SK-N-SH (cell line): ENCODE measurements at regions not wholly inside any gene's neighbourhood (a gene's known extent, or its start where the extent isn't known, plus 50 kb on each side); places are given as distances from the start of the nearest gene placed in this dataset.

Experiments
- CTCF ChIA-PET: fragments of 300-600, 350-600 bp; formaldehyde crosslinking; extraction: SDS; loops from one replicate; lab custom pipeline; 2021; lab: Yijun Ruan, JAX
- POLR2A ChIA-PET: fragments of 350-600 bp; sonication (Branson Sonifier 250); formaldehyde crosslinking; extraction: SDS; loops from one replicate; lab custom pipeline; 2020; ENCODE audit warnings: antibody characterized with exemption, inconsistent platforms; lab: Yijun Ruan, JAX
- DNase-seq: peaks from one replicate; pipeline ENCODE4 v3.0.0; 2012
- H2AFZ ChIP-seq: fragments of 200-600 bp; sonication (generic); 2 replicates; pipeline ENCODE4 v1.8.1; 2016; ENCODE audit warnings: antibody characterized with exemption, mild to moderate bottlenecking, low read depth
- H3F3A ChIP-seq: fragments of 200-600 bp; sonication (generic); replicated peaks from 2 replicates; pipeline ENCODE3; 2016; ENCODE audit warnings: antibody characterized with exemption, mild to moderate bottlenecking; ENCODE audit not compliant: insufficient read depth
- H3K27ac ChIP-seq, 2 experiments: fragments of 200-500 bp in 1 of 2; fragments of 200-600 bp in 1 of 2; sonication (Bioruptor generic) in 1 of 2; sonication (generic), shearing (Covaris generic) in 1 of 2; 2 replicates each; pipeline versions ENCODE4 v1.5.1 to v1.6.1; 2014 to 2016; ENCODE audit warnings: low read depth in 2 of 2, inconsistent platforms in 1 of 2, low read length in 1 of 2, mild to moderate bottlenecking in 1 of 2, mixed read lengths in 1 of 2
- H3K27me3 ChIP-seq: fragments of 200-600 bp; sonication (generic), shearing (Covaris generic); 2 replicates; pipeline ENCODE4 v1.6.1; 2016; ENCODE audit warnings: mixed run types; ENCODE audit not compliant: insufficient read depth
- H3K36me3 ChIP-seq, 2 experiments: fragments of 200-500 bp in 1 of 2; fragments of 200-600 bp in 1 of 2; sonication (Bioruptor generic) in 1 of 2; sonication (generic) in 1 of 2; replicated peaks in 1 of 2; 2 replicates each; pipeline versions ENCODE3 to v1.5.1; 2014 to 2016; ENCODE audit warnings: low read length in 1 of 2, mild to moderate bottlenecking in 1 of 2; ENCODE audit not compliant: insufficient read depth in 2 of 2, control insufficient read depth in 1 of 2
- H3K4me1 ChIP-seq, 2 experiments: fragments of 200-500 bp in 1 of 2; fragments of 200-600 bp in 1 of 2; sonication (Bioruptor generic) in 1 of 2; sonication (generic), shearing (Covaris generic) in 1 of 2; 2 replicates each; pipeline versions ENCODE4 v1.5.1 to v1.6.1; 2014 to 2016; ENCODE audit warnings: low read depth in 1 of 2, low read length in 1 of 2, mixed run types in 1 of 2; ENCODE audit not compliant: insufficient read depth in 2 of 2, control insufficient read depth in 1 of 2
- H3K4me2 ChIP-seq: fragments of 200-600 bp; sonication (generic), shearing (Covaris generic); 2 replicates; pipeline ENCODE4 v1.6.1; 2017; ENCODE audit warnings: mixed run types
- H3K4me3 ChIP-seq, 2 experiments: fragments of 200-500 bp in 1 of 2; fragments of 200-600 bp in 1 of 2; sonication (Bioruptor generic) in 1 of 2; sonication (generic), shearing (Covaris generic) in 1 of 2; 2 replicates each; pipeline versions ENCODE4 v1.5.1 to v1.8.1; 2014 to 2016; ENCODE audit warnings: low read depth in 2 of 2, inconsistent platforms in 1 of 2, low read length in 1 of 2, mild to moderate bottlenecking in 1 of 2, mixed read lengths in 1 of 2, moderate library complexity in 1 of 2
- H3K79me2 ChIP-seq: fragments of 200-600 bp; sonication (generic); 2 replicates; pipeline ENCODE4 v1.8.1; 2017; ENCODE audit warnings: mild to moderate bottlenecking; ENCODE audit not compliant: insufficient read depth
- H3K9ac ChIP-seq: fragments of 200-600 bp; sonication (generic); 2 replicates; pipeline ENCODE4 v1.6.1; 2017; ENCODE audit warnings: mixed run types
- H3K9me2 ChIP-seq: fragments of 200-600 bp; sonication (generic); 2 replicates; pipeline ENCODE4 v1.6.1; 2017; ENCODE audit warnings: mixed run types
- H3K9me3 ChIP-seq: fragments of 200-600 bp; sonication (generic); 2 replicates; pipeline ENCODE4 v1.6.1; 2017; ENCODE audit warnings: mixed run types, mild to moderate bottlenecking, moderate library complexity
- H4K20me1 ChIP-seq: fragments of 200-600 bp; sonication (generic); 2 replicates; pipeline ENCODE4 v1.6.1; 2017; ENCODE audit warnings: mild to moderate bottlenecking, mixed run types; ENCODE audit not compliant: insufficient read depth
- CHD2 ChIP-seq: fragments of 150-350 bp; IDR thresholded peaks from 2 replicates; pipeline ENCODE4 v1.6.1; 2018; ENCODE audit warnings: low read length; ENCODE audit not compliant: partially characterized antibody
- EP300 ChIP-seq, 2 experiments: IDR thresholded peaks; 2 replicates each; pipeline versions ENCODE4 v1.4.0 to v1.6.1; 2012; ENCODE audit warnings: borderline replicate concordance in 1 of 2, low read depth in 1 of 2, low read length in 1 of 2
- FOXM1 ChIP-seq: IDR thresholded peaks from 2 replicates; pipeline ENCODE4 v1.4.0; 2012; ENCODE audit warnings: low read depth, mild to moderate bottlenecking
- GATA2 ChIP-seq: sonication (generic); formaldehyde crosslinking; IDR thresholded peaks from 2 replicates; pipeline ENCODE4 v1.5.0; 2020; ENCODE audit warnings: mild to moderate bottlenecking, missing genetic modification reagents
- IRF3 ChIP-seq: fragments of 150-350 bp; IDR thresholded peaks from 2 replicates; pipeline ENCODE4 v1.6.1; 2016; ENCODE audit warnings: mild to moderate bottlenecking, low read depth, low read length
- NFIC ChIP-seq: IDR thresholded peaks from 2 replicates; pipeline ENCODE4 v1.4.0; 2012; ENCODE audit warnings: borderline replicate concordance
- NRF1 ChIP-seq: IDR thresholded peaks from 2 replicates; pipeline ENCODE4 v1.6.1; 2012; ENCODE audit warnings: low read depth, mild to moderate bottlenecking, low read length
- PBX3 ChIP-seq: IDR thresholded peaks from 2 replicates; pipeline ENCODE4; 2012
- RAD21 ChIP-seq: IDR thresholded peaks from 2 replicates; pipeline ENCODE4 v1.6.1; 2012; ENCODE audit warnings: mild to moderate bottlenecking, low read length
- RXRA ChIP-seq: IDR thresholded peaks from 2 replicates; pipeline ENCODE4 v1.4.0; 2012; ENCODE audit warnings: low read depth, mild to moderate bottlenecking, borderline replicate concordance
- SIN3A ChIP-seq: IDR thresholded peaks from 2 replicates; pipeline ENCODE4 v1.6.1; 2012; ENCODE audit warnings: low read depth, mild to moderate bottlenecking, low read length, moderate library complexity, borderline replicate concordance
- TCF12 ChIP-seq: IDR thresholded peaks from 2 replicates; pipeline ENCODE4 v1.4.0; 2012
- TEAD4 ChIP-seq: IDR thresholded peaks from 2 replicates; pipeline ENCODE4 v1.4.0; 2012; ENCODE audit warnings: mild to moderate bottlenecking, borderline replicate concordance; ENCODE audit not compliant: insufficient read depth
- USF2 ChIP-seq: fragments of 150-350 bp; IDR thresholded peaks from 2 replicates; pipeline ENCODE4 v1.6.1; 2017; ENCODE audit warnings: antibody characterized with exemption, low read length, low read depth, borderline replicate concordance
- YY1 ChIP-seq: IDR thresholded peaks from 2 replicates; pipeline ENCODE4 v1.4.0; 2012; ENCODE audit warnings: low read depth, mild to moderate bottlenecking
- WGBS: methylation state at CpG from one replicate; pipeline ENCODE4 v1.1.6; 2017; ENCODE audit warnings: low lambda C conversion rate; 5-methylcytosine and 5-hydroxymethylcytosine counted together
- TF ChIP-seq, protein P1 (sequence below): IDR thresholded peaks from 2 replicates; pipeline ENCODE4 v1.4.0; 2012; ENCODE audit warnings: low read depth, borderline replicate concordance
- TF ChIP-seq, protein P2 (sequence below): IDR thresholded peaks from 2 replicates; pipeline ENCODE4 v1.6.1; 2012; ENCODE audit warnings: mild to moderate bottlenecking, low read depth, low read length, moderate library complexity

DNA sequence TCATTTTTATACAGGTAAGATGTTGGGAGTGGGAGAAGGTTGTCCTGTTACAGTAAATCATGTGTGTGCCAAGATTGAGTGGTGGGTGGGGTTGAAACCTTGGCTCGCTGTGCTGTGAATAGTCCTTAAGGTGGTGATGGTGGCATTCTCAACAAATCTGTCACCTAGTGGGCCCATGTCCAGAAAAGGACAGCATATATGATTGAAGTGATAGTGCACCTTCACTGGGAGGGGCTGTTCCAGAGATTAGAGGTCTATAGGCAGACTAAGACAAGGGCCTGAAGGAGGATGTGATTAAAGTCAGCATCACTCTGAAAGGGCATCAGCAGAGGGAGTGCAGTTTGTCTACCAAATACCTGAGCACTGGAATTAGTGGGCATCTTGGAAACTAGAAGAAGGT, 374.2 kb upstream of the C2CD4B start:
- ChIA-PET POLR2A (no interaction called here), CTCF (interaction anchor here (2.8 kb wide), 1 partner anchor 10 kb away, joined by 16 read pairs; no protein-coding TSS in a partner anchor)
- Histone ChIP-seq H4K20me1 (no peaks in the 10 kb centered on the region), H3F3A (peaks cover 7% of the 10 kb centered on the region), H3K9me3 (no peaks in the 10 kb centered on the region), H3K4me2 (no peak overlapping the region), H3K79me2 (0 out of 2 replicates have a peak, but pooled peaks cover 6% of the 10 kb centered on the region), H3K9ac (no peak overlapping the region), H3K4me1 (peaks cover 0 to 7% of the 10 kb centered on the region in 2 experiments; a peak in 1 of 4 replicates), H3K9me2 (no peaks in the 10 kb centered on the region), H3K36me3 (no peaks in the 10 kb centered on the region), H2AFZ (no peak overlapping the region), H3K4me3 (no peak overlapping the region), H3K27me3 (no peaks in the 10 kb centered on the region), H3K27ac (no peak overlapping the region)
- WGBS, result 95% methylated on average over 1 of the region's 1 CpG
- no peak for DNase-seq
- TF ChIP-seq IRF3 (no peak), EP300 (IDR thresholded peaks at IDR 0.05; ENCODE audit: borderline replicate concordance in 1 of 2, low read depth in 1 of 2, low read length in 1 of 2) (no peak), YY1 (no peak)

DNA sequence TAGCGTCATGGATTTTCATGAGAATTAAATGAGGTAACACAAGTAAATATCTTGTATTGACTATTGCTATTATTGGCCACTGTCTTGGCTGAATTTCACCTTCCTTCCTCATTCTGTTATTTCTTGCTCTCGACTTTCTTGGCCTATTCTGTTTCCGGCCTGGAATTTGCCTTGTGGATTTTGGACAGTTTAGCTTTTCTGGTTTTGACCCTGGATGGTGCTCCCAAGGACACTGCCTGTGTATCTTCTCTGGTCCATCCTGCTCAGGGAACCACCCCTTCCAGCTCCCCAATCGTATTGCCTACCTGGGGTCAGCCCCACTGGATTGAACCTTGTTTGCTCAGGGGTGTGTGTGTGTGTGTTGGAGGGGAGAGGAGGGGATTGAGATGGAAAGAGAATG, 376.2 kb upstream of the C2CD4B start:
- Histone ChIP-seq H3F3A (peaks cover 11% of the 10 kb centered on the region), H4K20me1 (no peaks in the 10 kb centered on the region), H3K27ac (no peak overlapping the region), H3K36me3 (no peaks in the 10 kb centered on the region), H3K27me3 (no peaks in the 10 kb centered on the region), H3K9me3 (no peaks in the 10 kb centered on the region), H3K79me2 (0 out of 2 replicates have a peak, but pooled peaks cover 5% of the 10 kb centered on the region), H3K9ac (no peak overlapping the region), H2AFZ (no peak overlapping the region), H3K9me2 (no peaks in the 10 kb centered on the region), H3K4me3 (no peak overlapping the region), H3K4me1 (peaks cover 6 to 8% of the 10 kb centered on the region in 2 experiments; a peak in 1 of 4 replicates), H3K4me2 (no peak overlapping the region)
- ChIA-PET CTCF (interaction anchor here (0.8 kb wide), 1 partner anchor 75 kb away, joined by 3 read pairs; no protein-coding TSS in a partner anchor), POLR2A (no interaction called here)
- no peak for DNase-seq
- WGBS, result 88% methylated on average over 4 of the region's 4 CpGs
- no peak for TF ChIP-seq NRF1
- no peak for TF ChIP-seq USF2
- TF ChIP-seq, protein P1, sequence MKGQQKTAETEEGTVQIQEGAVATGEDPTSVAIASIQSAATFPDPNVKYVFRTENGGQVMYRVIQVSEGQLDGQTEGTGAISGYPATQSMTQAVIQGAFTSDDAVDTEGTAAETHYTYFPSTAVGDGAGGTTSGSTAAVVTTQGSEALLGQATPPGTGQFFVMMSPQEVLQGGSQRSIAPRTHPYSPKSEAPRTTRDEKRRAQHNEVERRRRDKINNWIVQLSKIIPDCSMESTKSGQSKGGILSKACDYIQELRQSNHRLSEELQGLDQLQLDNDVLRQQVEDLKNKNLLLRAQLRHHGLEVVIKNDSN, result no peak
- no peak for TF ChIP-seq NFIC
- TF ChIP-seq TEAD4, result no peak
- TF ChIP-seq, protein P2, sequence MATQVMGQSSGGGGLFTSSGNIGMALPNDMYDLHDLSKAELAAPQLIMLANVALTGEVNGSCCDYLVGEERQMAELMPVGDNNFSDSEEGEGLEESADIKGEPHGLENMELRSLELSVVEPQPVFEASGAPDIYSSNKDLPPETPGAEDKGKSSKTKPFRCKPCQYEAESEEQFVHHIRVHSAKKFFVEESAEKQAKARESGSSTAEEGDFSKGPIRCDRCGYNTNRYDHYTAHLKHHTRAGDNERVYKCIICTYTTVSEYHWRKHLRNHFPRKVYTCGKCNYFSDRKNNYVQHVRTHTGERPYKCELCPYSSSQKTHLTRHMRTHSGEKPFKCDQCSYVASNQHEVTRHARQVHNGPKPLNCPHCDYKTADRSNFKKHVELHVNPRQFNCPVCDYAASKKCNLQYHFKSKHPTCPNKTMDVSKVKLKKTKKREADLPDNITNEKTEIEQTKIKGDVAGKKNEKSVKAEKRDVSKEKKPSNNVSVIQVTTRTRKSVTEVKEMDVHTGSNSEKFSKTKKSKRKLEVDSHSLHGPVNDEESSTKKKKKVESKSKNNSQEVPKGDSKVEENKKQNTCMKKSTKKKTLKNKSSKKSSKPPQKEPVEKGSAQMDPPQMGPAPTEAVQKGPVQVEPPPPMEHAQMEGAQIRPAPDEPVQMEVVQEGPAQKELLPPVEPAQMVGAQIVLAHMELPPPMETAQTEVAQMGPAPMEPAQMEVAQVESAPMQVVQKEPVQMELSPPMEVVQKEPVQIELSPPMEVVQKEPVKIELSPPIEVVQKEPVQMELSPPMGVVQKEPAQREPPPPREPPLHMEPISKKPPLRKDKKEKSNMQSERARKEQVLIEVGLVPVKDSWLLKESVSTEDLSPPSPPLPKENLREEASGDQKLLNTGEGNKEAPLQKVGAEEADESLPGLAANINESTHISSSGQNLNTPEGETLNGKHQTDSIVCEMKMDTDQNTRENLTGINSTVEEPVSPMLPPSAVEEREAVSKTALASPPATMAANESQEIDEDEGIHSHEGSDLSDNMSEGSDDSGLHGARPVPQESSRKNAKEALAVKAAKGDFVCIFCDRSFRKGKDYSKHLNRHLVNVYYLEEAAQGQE, result no peak
- no peak for TF ChIP-seq SIN3A
- no peak for TF ChIP-seq RAD21
- no peak for TF ChIP-seq YY1
- TF ChIP-seq CHD2, result no peak
- no peak for TF ChIP-seq IRF3
- TF ChIP-seq GATA2, result no peak
- TF ChIP-seq TCF12, result no peak
- no peak for TF ChIP-seq PBX3
- TF ChIP-seq FOXM1, result no peak
- TF ChIP-seq EP300 (IDR thresholded peaks at IDR 0.05; ENCODE audit: borderline replicate concordance in 1 of 2, low read depth in 1 of 2, low read length in 1 of 2), result no peak
- no peak for TF ChIP-seq RXRA
